ENCODE measurements at regions not wholly inside any gene's neighbourhood (a gene's known extent, or its start where the extent isn't known, plus 50 kb on each side); places are given as distances from the start of the nearest gene placed in this dataset.

DNA sequence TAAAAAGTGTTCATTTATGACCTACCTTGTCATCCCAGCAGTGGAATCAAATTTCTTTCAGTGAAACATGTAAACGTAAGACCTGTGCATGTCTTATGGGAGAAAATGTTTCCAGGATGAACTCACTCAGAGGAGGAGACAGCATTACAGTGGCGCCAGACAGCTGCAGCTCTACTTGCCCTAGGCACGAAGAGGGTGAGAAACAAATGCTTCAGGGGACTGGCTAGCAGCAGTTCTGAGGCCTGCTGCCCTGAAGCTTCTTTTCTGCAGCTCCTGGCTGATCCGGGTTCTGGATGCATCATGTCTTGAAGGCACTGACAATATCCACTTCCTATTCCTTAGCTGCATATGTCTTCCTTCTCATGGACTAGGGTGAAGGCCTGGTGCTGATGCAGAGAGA is 120.2 kb downstream of the QRSL1 start:
- TF ChIP-seq TAF1 (IDR thresholded peaks at IDR 0.05; ENCODE audit: low read depth) (no peak), TCF12 (IDR thresholded peaks at IDR 0.05; ENCODE audit: low read depth) (no peak), EGR1 (IDR thresholded peaks at IDR 0.05) (no peak), EP300 (IDR thresholded peaks at IDR 0.05; ENCODE audit: borderline replicate concordance) (no peak), CREB1 (IDR thresholded peaks at IDR 0.05; ENCODE audit: low read depth) (no peak), FOXM1 (IDR thresholded peaks at IDR 0.05; ENCODE audit: borderline replicate concordance, low read depth) (no peak), YY1 (IDR thresholded peaks at IDR 0.05; ENCODE audit: low read depth) (no peak), NFIC (IDR thresholded peaks at IDR 0.05) (no peak), CEBPB (IDR thresholded peaks at IDR 0.05) (no peak)
- TF ChIP-seq, protein P1, sequence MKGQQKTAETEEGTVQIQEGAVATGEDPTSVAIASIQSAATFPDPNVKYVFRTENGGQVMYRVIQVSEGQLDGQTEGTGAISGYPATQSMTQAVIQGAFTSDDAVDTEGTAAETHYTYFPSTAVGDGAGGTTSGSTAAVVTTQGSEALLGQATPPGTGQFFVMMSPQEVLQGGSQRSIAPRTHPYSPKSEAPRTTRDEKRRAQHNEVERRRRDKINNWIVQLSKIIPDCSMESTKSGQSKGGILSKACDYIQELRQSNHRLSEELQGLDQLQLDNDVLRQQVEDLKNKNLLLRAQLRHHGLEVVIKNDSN (IDR thresholded peaks at IDR 0.05) = no peak
- TF ChIP-seq, protein P2, sequence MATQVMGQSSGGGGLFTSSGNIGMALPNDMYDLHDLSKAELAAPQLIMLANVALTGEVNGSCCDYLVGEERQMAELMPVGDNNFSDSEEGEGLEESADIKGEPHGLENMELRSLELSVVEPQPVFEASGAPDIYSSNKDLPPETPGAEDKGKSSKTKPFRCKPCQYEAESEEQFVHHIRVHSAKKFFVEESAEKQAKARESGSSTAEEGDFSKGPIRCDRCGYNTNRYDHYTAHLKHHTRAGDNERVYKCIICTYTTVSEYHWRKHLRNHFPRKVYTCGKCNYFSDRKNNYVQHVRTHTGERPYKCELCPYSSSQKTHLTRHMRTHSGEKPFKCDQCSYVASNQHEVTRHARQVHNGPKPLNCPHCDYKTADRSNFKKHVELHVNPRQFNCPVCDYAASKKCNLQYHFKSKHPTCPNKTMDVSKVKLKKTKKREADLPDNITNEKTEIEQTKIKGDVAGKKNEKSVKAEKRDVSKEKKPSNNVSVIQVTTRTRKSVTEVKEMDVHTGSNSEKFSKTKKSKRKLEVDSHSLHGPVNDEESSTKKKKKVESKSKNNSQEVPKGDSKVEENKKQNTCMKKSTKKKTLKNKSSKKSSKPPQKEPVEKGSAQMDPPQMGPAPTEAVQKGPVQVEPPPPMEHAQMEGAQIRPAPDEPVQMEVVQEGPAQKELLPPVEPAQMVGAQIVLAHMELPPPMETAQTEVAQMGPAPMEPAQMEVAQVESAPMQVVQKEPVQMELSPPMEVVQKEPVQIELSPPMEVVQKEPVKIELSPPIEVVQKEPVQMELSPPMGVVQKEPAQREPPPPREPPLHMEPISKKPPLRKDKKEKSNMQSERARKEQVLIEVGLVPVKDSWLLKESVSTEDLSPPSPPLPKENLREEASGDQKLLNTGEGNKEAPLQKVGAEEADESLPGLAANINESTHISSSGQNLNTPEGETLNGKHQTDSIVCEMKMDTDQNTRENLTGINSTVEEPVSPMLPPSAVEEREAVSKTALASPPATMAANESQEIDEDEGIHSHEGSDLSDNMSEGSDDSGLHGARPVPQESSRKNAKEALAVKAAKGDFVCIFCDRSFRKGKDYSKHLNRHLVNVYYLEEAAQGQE (IDR thresholded peaks at IDR 0.05; ENCODE audit: low read depth) = no peak
- TF ChIP-seq, protein P3, sequence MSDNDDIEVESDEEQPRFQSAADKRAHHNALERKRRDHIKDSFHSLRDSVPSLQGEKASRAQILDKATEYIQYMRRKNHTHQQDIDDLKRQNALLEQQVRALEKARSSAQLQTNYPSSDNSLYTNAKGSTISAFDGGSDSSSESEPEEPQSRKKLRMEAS (IDR thresholded peaks at IDR 0.05) = no peak

DNA sequence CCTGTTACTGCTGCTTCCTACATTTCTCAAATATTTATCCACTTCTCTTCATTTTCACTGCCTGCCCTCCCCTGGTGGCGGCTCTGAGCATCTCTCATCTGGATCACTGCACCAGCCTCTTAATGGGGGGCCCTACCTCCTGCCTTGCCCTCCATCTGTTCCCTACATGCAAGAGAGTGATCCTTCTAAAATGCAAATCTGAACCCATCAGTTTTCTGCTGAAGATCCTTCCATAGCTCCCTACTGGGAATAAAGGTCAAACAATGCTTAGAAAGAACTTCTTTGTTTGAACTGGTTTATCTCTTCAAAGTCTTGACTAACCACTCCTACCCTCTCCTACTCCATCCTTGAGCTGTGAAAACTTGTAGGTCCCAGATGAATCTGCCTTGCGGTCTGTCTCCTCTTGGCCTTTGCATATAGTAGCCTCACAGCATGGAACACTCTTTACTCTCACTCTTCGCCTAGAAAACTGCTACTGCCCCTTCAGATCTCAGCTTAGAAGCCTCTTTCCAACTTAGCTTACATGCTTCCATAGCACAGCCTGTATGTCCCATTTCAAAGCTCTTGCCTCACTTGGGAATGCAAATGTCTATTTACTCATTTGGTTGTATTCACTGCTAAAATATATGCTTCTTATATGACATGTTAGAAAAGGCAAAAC is 119.3 kb downstream of the QRSL1 start:
- TF ChIP-seq FOXM1 (IDR thresholded peaks at IDR 0.05; ENCODE audit: borderline replicate concordance, low read depth) (no peak), YY1 (IDR thresholded peaks at IDR 0.05; ENCODE audit: low read depth) (no peak), RAD21 (IDR thresholded peaks at IDR 0.05; ENCODE audit: low read depth) (no peak), TEAD4 (IDR thresholded peaks at IDR 0.05) (no peak), CREB1 (IDR thresholded peaks at IDR 0.05; ENCODE audit: low read depth) (no peak), EGR1 (IDR thresholded peaks at IDR 0.05) (no peak), TCF12 (IDR thresholded peaks at IDR 0.05; ENCODE audit: low read depth) (no peak), ZBTB7A (IDR thresholded peaks at IDR 0.05; ENCODE audit: low read depth) (no peak), EP300 (IDR thresholded peaks at IDR 0.05; ENCODE audit: borderline replicate concordance) (no peak), TAF1 (IDR thresholded peaks at IDR 0.05; ENCODE audit: low read depth) (no peak), CEBPB (IDR thresholded peaks at IDR 0.05) (no peak), NFIC (IDR thresholded peaks at IDR 0.05) (no peak)
- TF ChIP-seq, protein P3 (IDR thresholded peaks at IDR 0.05) = no peak
- TF ChIP-seq, protein P2 (IDR thresholded peaks at IDR 0.05; ENCODE audit: low read depth) = no peak
- TF ChIP-seq, protein P1 (IDR thresholded peaks at IDR 0.05) = no peak

DNA sequence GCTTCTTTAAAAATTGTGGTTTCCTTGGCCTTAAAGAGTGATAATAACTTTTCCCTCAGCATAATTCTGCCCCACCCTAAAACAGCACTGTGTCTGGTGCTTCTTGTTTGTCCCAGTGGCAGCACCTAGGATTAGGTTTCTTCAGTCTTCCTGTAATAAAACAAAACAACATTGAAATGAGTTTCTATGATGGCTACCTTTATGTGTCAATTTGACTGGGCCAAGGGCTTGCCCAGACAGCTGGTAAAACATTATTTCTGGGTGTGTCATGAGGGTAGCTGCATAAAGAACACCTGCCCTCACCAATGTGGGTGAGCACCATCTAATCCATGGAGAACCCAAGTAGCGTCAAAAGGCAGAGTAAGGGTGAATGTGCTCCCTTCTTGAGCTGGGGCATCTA is 117.8 kb downstream of the QRSL1 start:
- no peak for TF ChIP-seq EP300 (IDR thresholded peaks at IDR 0.05; ENCODE audit: borderline replicate concordance)
- TF ChIP-seq, protein P3 (IDR thresholded peaks at IDR 0.05) = no peak
- TF ChIP-seq, protein P1 (IDR thresholded peaks at IDR 0.05) = no peak
- no peak for TF ChIP-seq FOXM1 (IDR thresholded peaks at IDR 0.05; ENCODE audit: borderline replicate concordance, low read depth)
- TF ChIP-seq CEBPB (IDR thresholded peaks at IDR 0.05) = no peak
- TF ChIP-seq, protein P2 (IDR thresholded peaks at IDR 0.05; ENCODE audit: low read depth) = no peak
- no peak for TF ChIP-seq TEAD4 (IDR thresholded peaks at IDR 0.05)
- no peak for TF ChIP-seq EGR1 (IDR thresholded peaks at IDR 0.05)
- no peak for TF ChIP-seq CREB1 (IDR thresholded peaks at IDR 0.05; ENCODE audit: low read depth)
- TF ChIP-seq NFIC (IDR thresholded peaks at IDR 0.05) = no peak
- no peak for TF ChIP-seq TAF1 (IDR thresholded peaks at IDR 0.05; ENCODE audit: low read depth)
- no peak for TF ChIP-seq YY1 (IDR thresholded peaks at IDR 0.05; ENCODE audit: low read depth)
- TF ChIP-seq TCF12 (IDR thresholded peaks at IDR 0.05; ENCODE audit: low read depth) = no peak
- TF ChIP-seq ZBTB7A (IDR thresholded peaks at IDR 0.05; ENCODE audit: low read depth) = no peak

Measured in Ishikawa (cell line).